Stimulated activated naive CD8-positive, alpha-beta T cell treated with anti-CD3 and anti-CD28 coated beads, Interleukin-15, Interleukin-2, amounts not matched to agents 100 ng/mL and 50 ng/mL, for 24 hours (primary cell): ENCODE measurements at regions not wholly inside any gene's neighbourhood (a gene's known extent, or its start where the extent isn't known, plus 50 kb on each side); places are given as distances from the start of the nearest gene placed in this dataset.
"Not testable (repeated sequence)": the region's sequence is repeated elsewhere in the genome, so short reads cannot be mapped to it uniquely, and the experiment has no call there.

Source experiments
- H3K27ac Mint-ChIP-seq: one replicate; pipeline ENCODE4 v1.8.0; 2021; ENCODE audit warnings: mild to moderate bottlenecking, mixed read lengths
- H3K27me3 Mint-ChIP-seq: one replicate; pipeline ENCODE4 v1.8.0; 2021; ENCODE audit warnings: mixed read lengths
- H3K36me3 Mint-ChIP-seq: one replicate; pipeline ENCODE4 v1.8.0; 2021; ENCODE audit warnings: low read depth, mixed read lengths
- H3K4me1 Mint-ChIP-seq: one replicate; pipeline ENCODE4 v1.8.0; 2021; ENCODE audit warnings: low read depth, mixed read lengths
- H3K4me3 Mint-ChIP-seq: one replicate; pipeline ENCODE4 v1.8.0; 2021; ENCODE audit warnings: mild to moderate bottlenecking, mixed read lengths
- H3K9me3 Mint-ChIP-seq: one replicate; pipeline ENCODE4 v1.8.0; 2021; ENCODE audit warnings: mixed read lengths

GRCh38 chr16:29094729-29095624 lies 110.1 kb downstream of the LAT start:
- not testable (repeated sequence) for H3K27me3 Mint-ChIP-seq, H3K4me1 Mint-ChIP-seq, H3K4me3 Mint-ChIP-seq, H3K27ac Mint-ChIP-seq, H3K9me3 Mint-ChIP-seq
- peaks cover 17% of the 10 kb centered on the region for H3K36me3 Mint-ChIP-seq

- H3K27ac Mint-ChIP-seq = peak overlapping the region; percentile 21
- H3K36me3 Mint-ChIP-seq = peaks cover 17% of the 10 kb centered on the region
- H3K4me1 Mint-ChIP-seq, H3K27me3 Mint-ChIP-seq, H3K9me3 Mint-ChIP-seq, H3K4me3 Mint-ChIP-seq: not testable (repeated sequence)
Observed at GRCh38 chr16:29094325-29094724, 109.5 kb downstream of the LAT start.

- H3K4me3 Mint-ChIP-seq, H3K9me3 Mint-ChIP-seq, H3K27me3 Mint-ChIP-seq, H3K27ac Mint-ChIP-seq: not testable (repeated sequence)
- peaks cover 32% of the 10 kb centered on the region for H3K36me3 Mint-ChIP-seq
- peaks cover 13% of the 10 kb centered on the region for H3K4me1 Mint-ChIP-seq
Observed at GRCh38 chr16:29089679-29090078, 104.8 kb downstream of the LAT start.

- not testable (repeated sequence) for H3K9me3 Mint-ChIP-seq, H3K4me1 Mint-ChIP-seq, H3K27me3 Mint-ChIP-seq, H3K4me3 Mint-ChIP-seq
- H3K36me3 Mint-ChIP-seq = peaks cover 36% of the 10 kb centered on the region
- H3K27ac Mint-ChIP-seq = peak overlapping the region; percentile 55
Observed at GRCh38 chr16:29087673-29088072, 102.8 kb downstream of the LAT start.

- not testable (repeated sequence) for H3K9me3 Mint-ChIP-seq, H3K4me1 Mint-ChIP-seq, H3K27me3 Mint-ChIP-seq
- peak overlapping the region; percentile 76 for H3K27ac Mint-ChIP-seq
- H3K36me3 Mint-ChIP-seq = peaks cover 18% of the 10 kb centered on the region
- H3K4me3 Mint-ChIP-seq = peak overlapping the region; percentile 81
Observed at GRCh38 chr16:29081829-29082639, 97.2 kb downstream of the LAT start.

GRCh38 chr16:29074554-29075402 lies 89.9 kb downstream of the LAT start:
- peaks cover 29% of the 10 kb centered on the region for H3K4me1 Mint-ChIP-seq
- not testable (repeated sequence) for H3K36me3 Mint-ChIP-seq, H3K27me3 Mint-ChIP-seq, H3K9me3 Mint-ChIP-seq
- peak overlapping the region; percentile 99 for H3K27ac Mint-ChIP-seq
- H3K4me3 Mint-ChIP-seq = peak overlapping the region; percentile 97

GRCh38 chr16:29062235-29062634 lies 77.4 kb downstream of the LAT start:
- H3K27me3 Mint-ChIP-seq, H3K9me3 Mint-ChIP-seq, H3K4me3 Mint-ChIP-seq, H3K4me1 Mint-ChIP-seq, H3K27ac Mint-ChIP-seq, H3K36me3 Mint-ChIP-seq: not testable (repeated sequence)

GRCh38 chr16:29061467-29061921 lies 76.6 kb downstream of the LAT start:
- H3K4me1 Mint-ChIP-seq, H3K9me3 Mint-ChIP-seq, H3K27me3 Mint-ChIP-seq, H3K27ac Mint-ChIP-seq, H3K4me3 Mint-ChIP-seq, H3K36me3 Mint-ChIP-seq: not testable (repeated sequence)

GRCh38 chr16:29060022-29060810 lies 75.4 kb downstream of the LAT start:
- H3K27me3 Mint-ChIP-seq, H3K27ac Mint-ChIP-seq, H3K4me1 Mint-ChIP-seq, H3K9me3 Mint-ChIP-seq, H3K4me3 Mint-ChIP-seq, H3K36me3 Mint-ChIP-seq: not testable (repeated sequence)

- H3K36me3 Mint-ChIP-seq, H3K4me3 Mint-ChIP-seq, H3K9me3 Mint-ChIP-seq, H3K4me1 Mint-ChIP-seq, H3K27me3 Mint-ChIP-seq, H3K27ac Mint-ChIP-seq: not testable (repeated sequence)
Observed at GRCh38 chr16:29059575-29059974, 74.7 kb downstream of the LAT start.
